H9 (cell line): ENCODE measurements at regions not wholly inside any gene's neighbourhood (a gene's known extent, or its start where the extent isn't known, plus 50 kb on each side); places are given as distances from the start of the nearest gene placed in this dataset.

Experiments used
- DNase-seq: peaks from one replicate; pipeline ENCODE4 v3.0.0-alpha.2; 2017
- H2AFZ ChIP-seq: one replicate; pipeline ENCODE4 v1.6.1; 2013; ENCODE audit warnings: mild to moderate bottlenecking, low read length, control low read depth, moderate library complexity
- H2AK5ac ChIP-seq: 2 replicates; pipeline ENCODE4 v1.6.1; 2013; ENCODE audit warnings: low read length, control low read depth, mixed read lengths; ENCODE audit not compliant: insufficient read length
- H2BK120ac ChIP-seq: one replicate; pipeline ENCODE4 v1.6.1; 2013; ENCODE audit warnings: low read depth, mild to moderate bottlenecking, low read length, control low read depth, inconsistent platforms; ENCODE audit not compliant: poor library complexity, severe bottlenecking
- H2BK12ac ChIP-seq: 2 replicates; pipeline ENCODE4 v1.6.1; 2013; ENCODE audit warnings: low read length, control low read depth, mixed read lengths, low read depth; ENCODE audit not compliant: insufficient read length
- H2BK15ac ChIP-seq: 2 replicates; pipeline ENCODE4 v1.6.1; 2013; ENCODE audit warnings: low read depth, low read length, control low read depth
- H2BK20ac ChIP-seq: one replicate; pipeline ENCODE4 v1.6.1; 2013; ENCODE audit warnings: low read depth, mild to moderate bottlenecking, low read length, control low read depth, inconsistent platforms; ENCODE audit not compliant: poor library complexity, severe bottlenecking
- H2BK5ac ChIP-seq: 2 replicates; pipeline ENCODE4 v1.6.1; 2013; ENCODE audit warnings: low read length, control low read depth, mixed read lengths; ENCODE audit not compliant: insufficient read length
- H3K14ac ChIP-seq: 2 replicates; pipeline ENCODE4 v1.6.1; 2013; ENCODE audit warnings: low read length, control low read depth; ENCODE audit not compliant: insufficient read depth
- H3K18ac ChIP-seq: 2 replicates; pipeline ENCODE4 v1.6.1; 2013; ENCODE audit warnings: low read depth, mild to moderate bottlenecking, mixed read lengths, low read length, control low read depth; ENCODE audit not compliant: insufficient read length
- H3K23ac ChIP-seq: 2 replicates; pipeline ENCODE4 v1.6.1; 2013; ENCODE audit warnings: low read length, control low read depth, mixed read lengths, low read depth; ENCODE audit not compliant: insufficient read length
- H3K23me2 ChIP-seq: 2 replicates; pipeline ENCODE4 v1.6.1; 2013; ENCODE audit warnings: low read depth, mild to moderate bottlenecking, mixed read lengths, low read length, control low read depth; ENCODE audit not compliant: insufficient read length, poor library complexity, severe bottlenecking
- H3K27ac ChIP-seq: 2 replicates; pipeline ENCODE4 v1.5.1; 2013; ENCODE audit warnings: low read length, control low read depth, mixed read lengths, low read depth; ENCODE audit not compliant: insufficient read length
- H3K27me3 ChIP-seq: 2 replicates; pipeline ENCODE4 v1.6.1; 2013; ENCODE audit warnings: low read length, control low read depth, inconsistent platforms; ENCODE audit not compliant: insufficient read depth
- H3K4ac ChIP-seq: 2 replicates; pipeline ENCODE4 v1.6.1; 2013; ENCODE audit warnings: low read depth, mild to moderate bottlenecking, control low read depth, inconsistent platforms, low read length, moderate library complexity
- H3K4me1 ChIP-seq: 2 replicates; pipeline ENCODE4 v1.6.1; 2013; ENCODE audit warnings: low read length, control low read depth, inconsistent platforms; ENCODE audit not compliant: insufficient read depth
- H3K4me2 ChIP-seq: 2 replicates; pipeline ENCODE4 v1.6.1; 2013; ENCODE audit warnings: low read length, control low read depth, mixed read lengths; ENCODE audit not compliant: insufficient read length, insufficient read depth
- H3K56ac ChIP-seq: 2 replicates; pipeline ENCODE4 v1.6.1; 2013; ENCODE audit warnings: low read depth, mild to moderate bottlenecking, mixed read lengths, low read length, control low read depth; ENCODE audit not compliant: insufficient read length
- H3K79me1 ChIP-seq: 2 replicates; pipeline ENCODE4 v1.6.1; 2013; ENCODE audit warnings: low read depth, mild to moderate bottlenecking, moderate library complexity, low read length, control low read depth, inconsistent platforms; ENCODE audit not compliant: insufficient read depth, poor library complexity, severe bottlenecking
- H3K79me2 ChIP-seq: 2 replicates; pipeline ENCODE4 v1.6.1; 2013; ENCODE audit warnings: low read length, control low read depth, inconsistent platforms; ENCODE audit not compliant: insufficient read depth
- H3K9ac ChIP-seq: 2 replicates; pipeline ENCODE4 v1.6.1; 2013; ENCODE audit warnings: low read length, control low read depth, mixed read lengths; ENCODE audit not compliant: insufficient read length; ENCODE audit errors: extremely low read depth
- H3K9me3 ChIP-seq: one replicate; pipeline ENCODE4 v1.6.1; 2013; ENCODE audit warnings: low read depth, low read length, inconsistent platforms; ENCODE audit not compliant: control insufficient read depth
- H3T11ph ChIP-seq: one replicate; pipeline ENCODE4 v1.6.1; 2013; ENCODE audit warnings: mild to moderate bottlenecking, low read length, control low read depth, inconsistent platforms
- H4K20me1 ChIP-seq: one replicate; pipeline ENCODE4 v1.6.1; 2013; ENCODE audit not compliant: control insufficient read depth, insufficient read length, insufficient read depth
- H4K5ac ChIP-seq: 2 replicates; pipeline ENCODE4 v1.6.1; 2013; ENCODE audit warnings: low read depth, mild to moderate bottlenecking, mixed read lengths, low read length, control low read depth; ENCODE audit not compliant: insufficient read length
- H4K8ac ChIP-seq: replicated peaks from 2 replicates; pipeline ENCODE4 v1.6.1; 2013; ENCODE audit warnings: low read length, control low read depth, mixed read lengths, low read depth; ENCODE audit not compliant: insufficient read length
- H4K91ac ChIP-seq: 2 replicates; pipeline ENCODE4 v1.6.1; 2013; ENCODE audit warnings: low read depth, mild to moderate bottlenecking, moderate library complexity, mixed read lengths, low read length, control low read depth; ENCODE audit not compliant: insufficient read length
- H3K27ac Mint-ChIP-seq, 3 experiments: 2 replicates in 2 of 3; 3 replicates in 1 of 3; pipeline ENCODE4 v1.8.0; 2020 to 2021; ENCODE audit warnings: mixed read lengths in 3 of 3, mild to moderate bottlenecking in 1 of 3, moderate library complexity in 1 of 3
- H3K27me3 Mint-ChIP-seq: 2 replicates; pipeline ENCODE4 v1.8.0; 2021; ENCODE audit warnings: low read depth, mild to moderate bottlenecking, moderate library complexity, mixed read lengths
- H3K36me3 Mint-ChIP-seq, 3 experiments: 2 replicates in 2 of 3; 3 replicates in 1 of 3; pipeline ENCODE4 v1.8.0; 2020 to 2021; ENCODE audit warnings: low read depth in 3 of 3, mixed read lengths in 3 of 3; ENCODE audit not compliant: insufficient read depth in 1 of 3
- H3K4me1 Mint-ChIP-seq, 2 experiments: 2 replicates each; pipeline ENCODE4 v1.8.0; 2020; ENCODE audit warnings: mixed read lengths in 2 of 2
- H3K4me3 Mint-ChIP-seq, 2 experiments: 2 replicates in 1 of 2; 3 replicates in 1 of 2; pipeline ENCODE4 v1.8.0; 2020 to 2021; ENCODE audit warnings: mild to moderate bottlenecking in 2 of 2, mixed read lengths in 2 of 2, moderate library complexity in 1 of 2
- H3K9me3 Mint-ChIP-seq, 2 experiments: 2 replicates in 1 of 2; 3 replicates in 1 of 2; pipeline ENCODE4 v1.8.0; 2020; ENCODE audit warnings: mild to moderate bottlenecking in 2 of 2, mixed read lengths in 2 of 2, moderate library complexity in 1 of 2
- WGBS: extraction: QIAGEN DNeasy Blood & Tissue Kit; methylation state at CpG from one replicate; pipeline ENCODE4 v1.1.7; 2013; ENCODE audit warnings: missing lambda C conversion rate, low lambda C conversion rate, mixed read lengths; ENCODE audit not compliant: insufficient read length; ENCODE audit errors: extremely low coverage; 5-methylcytosine and 5-hydroxymethylcytosine counted together
- TF ChIP-seq, protein P1 (sequence below): fragments of 200-600 bp; sonication (generic); conservative IDR thresholded peaks from 3 replicates; pipeline ENCODE4 v1.8.0; 2021; ENCODE audit warnings: antibody characterized with exemption, mild to moderate bottlenecking

DNA sequence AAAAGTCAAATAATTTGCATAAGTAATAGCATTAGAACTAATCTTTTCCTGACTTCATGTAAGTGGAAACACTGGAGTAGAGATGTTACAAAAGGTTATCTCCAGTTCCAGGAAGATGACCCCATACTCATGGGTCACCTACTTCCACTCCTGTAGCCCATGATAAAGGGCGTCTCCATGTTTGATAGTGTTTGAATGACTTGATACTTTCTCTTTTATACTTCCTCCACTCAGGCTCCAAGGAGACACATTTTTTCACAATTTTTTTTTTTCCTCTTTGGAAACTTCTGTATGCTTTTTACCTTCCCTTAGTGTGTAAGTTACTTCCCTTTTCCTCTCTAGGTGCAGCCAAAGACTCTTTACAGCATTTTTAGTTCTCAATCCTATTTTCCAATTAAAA lies 382.1 kb upstream of the B3GALT2 start:
- Histone ChIP-seq H2BK12ac (no peak overlapping the region), H2BK20ac (no peak overlapping the region), H3K18ac (no peak overlapping the region), H3K23me2 (no peaks in the 10 kb centered on the region), H2BK15ac (no peak overlapping the region), H2BK120ac (no peak overlapping the region), H3K4me1 (no peaks in the 10 kb centered on the region), H3K9ac (no peak overlapping the region), H4K91ac (no peak overlapping the region), H3K4me2 (no peak overlapping the region), H2BK5ac (no peak overlapping the region), H3K14ac (no peak overlapping the region), H2AK5ac (no peak overlapping the region), H4K5ac (no peak overlapping the region), H3K9me3 (no peaks in the 10 kb centered on the region), H3K27me3 (no peaks in the 10 kb centered on the region), H3K56ac (no peak overlapping the region), H4K8ac (no peak overlapping the region), H3K23ac (no peak overlapping the region), H2AFZ (no peak overlapping the region), H4K20me1 (no peaks in the 10 kb centered on the region), H3K4ac (no peak overlapping the region), H3K27ac (no peak overlapping the region), H3T11ph (no peak overlapping the region), H3K79me2 (no peaks in the 10 kb centered on the region), H3K79me1 (no peaks in the 10 kb centered on the region)
- WGBS, result no CpG with 5 or more reads among the region's 1 CpG
- DNase-seq, result no peak
- Mint-ChIP-seq H3K36me3 (peaks cover 0 to 5% (median 4%) of the 10 kb centered on the region in 3 experiments; a peak in 2 of 7 replicates), H3K27me3 (no peaks in the 10 kb centered on the region), H3K9me3 (peaks cover 3 to 5% of the 10 kb centered on the region in 2 experiments; a peak in 3 of 5 replicates), H3K27ac (no peak overlapping the region; a peak in 1 of 7 replicates), H3K4me1 (no peaks in the 10 kb centered on the region), H3K4me3 (no peak overlapping the region)
- TF ChIP-seq, protein P1, sequence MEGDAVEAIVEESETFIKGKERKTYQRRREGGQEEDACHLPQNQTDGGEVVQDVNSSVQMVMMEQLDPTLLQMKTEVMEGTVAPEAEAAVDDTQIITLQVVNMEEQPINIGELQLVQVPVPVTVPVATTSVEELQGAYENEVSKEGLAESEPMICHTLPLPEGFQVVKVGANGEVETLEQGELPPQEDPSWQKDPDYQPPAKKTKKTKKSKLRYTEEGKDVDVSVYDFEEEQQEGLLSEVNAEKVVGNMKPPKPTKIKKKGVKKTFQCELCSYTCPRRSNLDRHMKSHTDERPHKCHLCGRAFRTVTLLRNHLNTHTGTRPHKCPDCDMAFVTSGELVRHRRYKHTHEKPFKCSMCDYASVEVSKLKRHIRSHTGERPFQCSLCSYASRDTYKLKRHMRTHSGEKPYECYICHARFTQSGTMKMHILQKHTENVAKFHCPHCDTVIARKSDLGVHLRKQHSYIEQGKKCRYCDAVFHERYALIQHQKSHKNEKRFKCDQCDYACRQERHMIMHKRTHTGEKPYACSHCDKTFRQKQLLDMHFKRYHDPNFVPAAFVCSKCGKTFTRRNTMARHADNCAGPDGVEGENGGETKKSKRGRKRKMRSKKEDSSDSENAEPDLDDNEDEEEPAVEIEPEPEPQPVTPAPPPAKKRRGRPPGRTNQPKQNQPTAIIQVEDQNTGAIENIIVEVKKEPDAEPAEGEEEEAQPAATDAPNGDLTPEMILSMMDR, result no peak
